ENCODE measurements at regions not wholly inside any gene's neighbourhood (a gene's known extent, or its start where the extent isn't known, plus 50 kb on each side); places are given as distances from the start of the nearest gene placed in this dataset.

DNA sequence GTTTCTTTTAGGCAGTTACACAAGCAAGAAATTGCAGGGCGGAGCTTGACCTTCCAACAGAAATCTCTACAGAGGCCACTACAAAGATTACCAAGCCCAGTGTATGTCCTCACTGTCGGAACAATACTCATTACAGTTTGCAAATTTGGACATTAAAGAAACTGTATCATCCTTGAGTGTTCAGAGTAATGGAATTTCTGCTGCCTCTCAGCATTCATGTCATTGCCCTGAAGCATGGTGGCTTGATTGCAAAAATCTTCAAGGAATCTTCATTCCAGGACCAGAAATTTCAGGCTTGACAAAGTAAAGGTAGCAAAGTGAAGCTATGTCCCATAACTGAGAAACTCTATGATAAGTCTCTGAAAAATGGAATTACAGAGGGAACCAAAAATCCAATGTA lies 134.6 kb upstream of the MAP3K1 start:
- no peaks in the 10 kb centered on the region for H3K9me3 ChIP-seq (ENCODE audit: control insufficient read depth, low read depth, low read length)
- H2AFZ ChIP-seq (ENCODE audit: control insufficient read depth, low read length) = no peak overlapping the region
- dilution Hi-C loops (cut with MboI; ENCODE audit: extremely low pct_ligation_motif_present, low sequenced_read_pairs) = no loop called here
- no peaks in the 10 kb centered on the region for H4K20me1 ChIP-seq (ENCODE audit: control insufficient read depth, extremely low read depth, insufficient read depth, low read length)
- no peaks in the 10 kb centered on the region for H3K36me3 ChIP-seq (ENCODE audit: control insufficient read depth in 2 of 2, extremely low read depth in 1 of 2, insufficient read depth in 2 of 2, low read length in 2 of 2)
- no peak overlapping the region for H3K4me2 ChIP-seq (ENCODE audit: control insufficient read depth, extremely low read depth, insufficient read depth, low read depth, low read length)
- H3K27ac ChIP-seq (ENCODE audit: control insufficient read depth, insufficient read depth, low read length) = no peak overlapping the region
- H3K4me1 ChIP-seq (ENCODE audit: control insufficient read depth, extremely low read depth, insufficient read depth, low read length) = peaks cover 19% of the 10 kb centered on the region
- H3K79me2 ChIP-seq (ENCODE audit: control insufficient read depth, insufficient read depth, low read length) = no peaks in the 10 kb centered on the region
- no peak for DNase-seq (ENCODE audit: low read depth, low spot score)
- no peaks in the 10 kb centered on the region for H3K9me1 ChIP-seq (ENCODE audit: control insufficient read depth, extremely low read depth, insufficient read depth, low read length)
- H3K27me3 ChIP-seq (ENCODE audit: control insufficient read depth, extremely low read depth, insufficient read depth, low read length) = no peaks in the 10 kb centered on the region
- TF ChIP-seq, protein P1, sequence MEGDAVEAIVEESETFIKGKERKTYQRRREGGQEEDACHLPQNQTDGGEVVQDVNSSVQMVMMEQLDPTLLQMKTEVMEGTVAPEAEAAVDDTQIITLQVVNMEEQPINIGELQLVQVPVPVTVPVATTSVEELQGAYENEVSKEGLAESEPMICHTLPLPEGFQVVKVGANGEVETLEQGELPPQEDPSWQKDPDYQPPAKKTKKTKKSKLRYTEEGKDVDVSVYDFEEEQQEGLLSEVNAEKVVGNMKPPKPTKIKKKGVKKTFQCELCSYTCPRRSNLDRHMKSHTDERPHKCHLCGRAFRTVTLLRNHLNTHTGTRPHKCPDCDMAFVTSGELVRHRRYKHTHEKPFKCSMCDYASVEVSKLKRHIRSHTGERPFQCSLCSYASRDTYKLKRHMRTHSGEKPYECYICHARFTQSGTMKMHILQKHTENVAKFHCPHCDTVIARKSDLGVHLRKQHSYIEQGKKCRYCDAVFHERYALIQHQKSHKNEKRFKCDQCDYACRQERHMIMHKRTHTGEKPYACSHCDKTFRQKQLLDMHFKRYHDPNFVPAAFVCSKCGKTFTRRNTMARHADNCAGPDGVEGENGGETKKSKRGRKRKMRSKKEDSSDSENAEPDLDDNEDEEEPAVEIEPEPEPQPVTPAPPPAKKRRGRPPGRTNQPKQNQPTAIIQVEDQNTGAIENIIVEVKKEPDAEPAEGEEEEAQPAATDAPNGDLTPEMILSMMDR (optimal IDR thresholded peaks at IDR 0.05 in 1 of 3, IDR thresholded peaks at IDR 0.05 in 1 of 3, conservative IDR thresholded peaks at IDR 0.05 in 1 of 3; ENCODE audit: extremely low read depth in 1 of 3, insufficient read depth in 2 of 3, low read length in 3 of 3) = no peak
- no peak for TF ChIP-seq EZH2 (IDR thresholded peaks at IDR 0.05; ENCODE audit: low read length)
- no peak overlapping the region for H3K9ac ChIP-seq (ENCODE audit: control insufficient read depth, extremely low read depth, insufficient read depth, low read length)
- H3K4me3 ChIP-seq (ENCODE audit: control insufficient read depth in 2 of 3, extremely low read depth in 1 of 3, insufficient read depth in 2 of 3, low read depth in 1 of 3, low read length in 3 of 3) = no peak overlapping the region
- no peak for FAIRE-seq

DNA sequence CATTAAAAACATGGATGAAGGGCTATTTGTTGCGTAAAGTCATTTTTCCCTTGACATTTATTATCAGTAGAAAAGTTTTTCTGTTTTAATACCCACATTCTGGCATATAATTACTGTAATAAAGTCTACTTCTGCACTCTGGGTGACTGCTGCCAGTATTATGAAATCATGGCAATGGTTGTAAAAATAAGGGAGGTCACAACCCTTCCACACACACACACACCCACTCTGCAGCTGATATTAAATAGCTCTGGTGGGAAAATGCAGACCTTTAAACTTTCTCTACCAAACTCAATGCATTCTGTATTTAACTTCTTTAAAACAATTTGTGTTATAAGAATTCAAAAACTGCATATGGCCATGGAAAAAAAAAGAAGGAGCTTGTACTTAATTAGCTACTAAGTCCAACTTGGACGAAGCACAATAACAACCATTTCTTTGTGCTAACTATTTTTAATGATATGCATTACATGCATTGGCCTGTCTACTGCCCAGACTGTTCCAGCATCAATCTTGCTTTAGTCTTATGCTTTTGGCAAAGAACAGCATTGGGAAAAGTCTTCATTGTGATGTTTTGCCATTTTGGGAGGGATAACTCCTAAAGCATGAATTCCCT lies 137.6 kb upstream of the MAP3K1 start:
- H3K4me2 ChIP-seq (ENCODE audit: control insufficient read depth, extremely low read depth, insufficient read depth, low read depth, low read length) = peak overlapping the region; percentile 9
- H3K9me3 ChIP-seq (ENCODE audit: control insufficient read depth, low read depth, low read length) = no peaks in the 10 kb centered on the region
- peak overlapping the region; percentile 53 for H2AFZ ChIP-seq (ENCODE audit: control insufficient read depth, low read length)
- no peak for DNase-seq (ENCODE audit: low read depth, low spot score)
- H4K20me1 ChIP-seq (ENCODE audit: control insufficient read depth, extremely low read depth, insufficient read depth, low read length) = no peaks in the 10 kb centered on the region
- no peaks in the 10 kb centered on the region for H3K79me2 ChIP-seq (ENCODE audit: control insufficient read depth, insufficient read depth, low read length)
- H3K9me1 ChIP-seq (ENCODE audit: control insufficient read depth, extremely low read depth, insufficient read depth, low read length) = no peaks in the 10 kb centered on the region
- dilution Hi-C loops (cut with MboI; ENCODE audit: extremely low pct_ligation_motif_present, low sequenced_read_pairs) = no loop called here
- no peaks in the 10 kb centered on the region for H3K36me3 ChIP-seq (ENCODE audit: control insufficient read depth in 2 of 2, extremely low read depth in 1 of 2, insufficient read depth in 2 of 2, low read length in 2 of 2)
- TF ChIP-seq EZH2 (IDR thresholded peaks at IDR 0.05; ENCODE audit: low read length) = no peak
- TF ChIP-seq, protein P1 (optimal IDR thresholded peaks at IDR 0.05 in 1 of 3, IDR thresholded peaks at IDR 0.05 in 1 of 3, conservative IDR thresholded peaks at IDR 0.05 in 1 of 3; ENCODE audit: extremely low read depth in 1 of 3, insufficient read depth in 2 of 3, low read length in 3 of 3) = no peak
- H3K4me3 ChIP-seq (ENCODE audit: control insufficient read depth in 2 of 3, extremely low read depth in 1 of 3, insufficient read depth in 2 of 3, low read depth in 1 of 3, low read length in 3 of 3) = no peak overlapping the region
- peaks cover 23% of the 10 kb centered on the region for H3K4me1 ChIP-seq (ENCODE audit: control insufficient read depth, extremely low read depth, insufficient read depth, low read length)
- H3K27ac ChIP-seq (ENCODE audit: control insufficient read depth, insufficient read depth, low read length) = no peak overlapping the region
- H3K9ac ChIP-seq (ENCODE audit: control insufficient read depth, extremely low read depth, insufficient read depth, low read length) = no peak overlapping the region
- no peak for FAIRE-seq
- H3K27me3 ChIP-seq (ENCODE audit: control insufficient read depth, extremely low read depth, insufficient read depth, low read length) = no peaks in the 10 kb centered on the region
